ENCODE measurements at regions not wholly inside any gene's neighbourhood (a gene's known extent, or its start where the extent isn't known, plus 50 kb on each side); places are given as distances from the start of the nearest gene placed in this dataset.
"Not testable (repeated sequence)": the region's sequence is repeated elsewhere in the genome, so short reads cannot be mapped to it uniquely, and the experiment has no call there.

DNA sequence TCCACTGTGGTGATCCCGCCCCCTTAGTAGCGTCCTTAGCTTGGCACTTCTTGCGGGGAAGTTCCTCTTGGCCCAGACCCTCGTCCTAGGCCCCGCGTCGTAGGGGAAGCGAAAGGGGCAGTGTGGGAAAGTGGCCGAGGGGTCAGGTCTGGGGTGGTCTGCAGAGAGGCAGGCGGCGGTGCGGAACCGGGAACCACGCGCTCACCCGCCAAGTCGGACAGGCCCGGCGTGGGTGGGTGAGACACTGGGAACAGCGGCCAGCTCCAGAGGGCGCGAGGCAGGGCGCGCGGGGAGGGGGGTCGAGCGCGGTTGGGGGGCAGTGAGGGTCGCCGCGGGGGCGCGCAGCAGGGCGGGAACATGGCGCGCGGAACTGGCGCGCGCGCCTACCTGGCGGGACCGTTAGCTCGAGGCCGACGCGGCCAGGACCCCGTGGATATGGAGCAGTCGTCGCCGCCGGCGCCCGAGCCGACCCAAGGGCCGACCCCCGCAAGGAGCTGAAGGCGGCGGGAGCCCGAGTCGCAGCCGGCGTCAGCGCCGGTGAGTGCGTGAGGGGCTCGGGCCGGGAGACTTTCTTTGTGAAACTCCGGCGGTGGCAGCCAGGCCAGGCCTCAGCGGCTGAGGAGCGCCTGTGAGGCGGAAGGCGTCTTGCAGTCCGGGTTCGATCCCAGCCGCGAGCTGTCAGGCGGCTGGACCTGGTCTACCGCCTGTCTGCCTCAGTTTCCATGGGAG, 2896.7 kb upstream of the TEKT4 start:
- Histone ChIP-seq H3K4me3 (ENCODE audit: low read length) (no peak overlapping the region), H3K9ac (ENCODE audit: low read depth, low read length) (no peak overlapping the region), H3K9me3 (ENCODE audit: insufficient read depth, low read depth, low read length) (peaks cover 12% of the 10 kb centered on the region), H3K4me1 (ENCODE audit: insufficient read depth, low read length) (no peaks in the 10 kb centered on the region), H3K27ac (ENCODE audit: low read length) (no peak overlapping the region), H3K36me3 (ENCODE audit: insufficient read depth, low read depth, low read length) (no peaks in the 10 kb centered on the region), H3K27me3 (ENCODE audit: insufficient read depth, low read length) (no peaks in the 10 kb centered on the region; the same call in 1 of the 2 replicates)

DNA sequence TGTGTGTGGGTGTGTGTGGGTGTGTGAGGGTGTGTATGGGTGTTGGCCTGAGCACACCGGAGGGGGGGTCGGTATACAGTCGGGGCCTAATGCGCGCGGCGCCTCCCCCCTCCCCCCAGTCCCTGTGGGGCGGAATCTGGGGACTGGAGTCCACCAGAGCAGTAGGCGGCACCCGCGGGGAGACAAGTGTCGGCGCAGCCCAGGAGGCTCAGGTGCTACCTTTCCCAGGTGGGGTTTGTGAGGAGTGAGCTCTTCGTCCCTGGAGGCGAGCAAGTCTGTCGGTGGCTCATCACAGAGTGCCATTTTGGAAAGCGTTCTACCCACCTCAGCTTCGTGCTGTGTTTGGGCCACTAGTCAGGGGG, 2896.1 kb upstream of the TEKT4 start:
- Histone ChIP-seq H3K9me3 (ENCODE audit: insufficient read depth, low read depth, low read length) (peaks cover 12% of the 10 kb centered on the region), H3K4me3 (ENCODE audit: low read length) (no peak overlapping the region), H3K27me3 (ENCODE audit: insufficient read depth, low read length) (no peaks in the 10 kb centered on the region; the same call in 1 of the 2 replicates), H3K4me1 (ENCODE audit: insufficient read depth, low read length) (no peaks in the 10 kb centered on the region), H3K36me3 (ENCODE audit: insufficient read depth, low read depth, low read length) (no peaks in the 10 kb centered on the region), H3K9ac (ENCODE audit: low read depth, low read length) (no peak overlapping the region), H3K27ac (ENCODE audit: low read length) (no peak overlapping the region)

DNA sequence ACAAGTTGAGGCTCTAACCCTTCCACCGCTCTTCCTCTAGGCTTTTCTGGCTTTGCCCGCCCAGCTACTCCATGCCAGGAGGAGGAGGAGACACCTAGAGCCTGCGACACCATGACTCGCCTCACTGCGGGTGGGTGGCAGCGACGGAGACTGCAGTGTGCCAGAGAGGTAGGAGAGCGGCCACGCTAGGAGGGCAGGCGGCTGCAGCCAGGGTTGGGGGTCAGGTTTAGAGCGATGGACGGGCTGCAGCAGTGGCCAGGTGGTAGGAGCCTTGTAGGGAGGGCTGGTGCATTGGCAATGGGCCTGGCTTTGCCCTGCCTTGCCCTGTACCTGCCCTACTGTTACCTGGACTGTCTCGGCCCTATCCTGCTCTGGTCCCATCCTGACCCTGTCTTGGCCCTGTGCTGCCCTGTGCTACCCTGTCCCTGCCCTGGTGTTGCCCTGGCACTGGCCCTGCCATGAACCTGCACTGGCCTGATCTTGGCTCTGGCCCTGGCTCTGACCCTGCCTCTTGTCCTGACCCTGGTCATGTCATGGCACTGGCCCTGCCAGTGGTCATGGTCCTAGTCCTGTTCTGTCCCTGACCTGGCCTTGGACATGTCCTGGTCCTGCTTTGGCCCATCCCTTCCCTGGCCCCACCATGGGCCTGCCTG, 2890.1 kb upstream of the TEKT4 start:
- H3K27ac ChIP-seq (ENCODE audit: low read length); H3K36me3 ChIP-seq (ENCODE audit: insufficient read depth, low read depth, low read length); H3K9ac ChIP-seq (ENCODE audit: low read depth, low read length); H3K27me3 ChIP-seq (ENCODE audit: insufficient read depth, low read length); H3K4me3 ChIP-seq (ENCODE audit: low read length); H3K4me1 ChIP-seq (ENCODE audit: insufficient read depth, low read length): not testable (repeated sequence)
- peaks cover 44% of the 10 kb centered on the region for H3K9me3 ChIP-seq (ENCODE audit: insufficient read depth, low read depth, low read length)

DNA sequence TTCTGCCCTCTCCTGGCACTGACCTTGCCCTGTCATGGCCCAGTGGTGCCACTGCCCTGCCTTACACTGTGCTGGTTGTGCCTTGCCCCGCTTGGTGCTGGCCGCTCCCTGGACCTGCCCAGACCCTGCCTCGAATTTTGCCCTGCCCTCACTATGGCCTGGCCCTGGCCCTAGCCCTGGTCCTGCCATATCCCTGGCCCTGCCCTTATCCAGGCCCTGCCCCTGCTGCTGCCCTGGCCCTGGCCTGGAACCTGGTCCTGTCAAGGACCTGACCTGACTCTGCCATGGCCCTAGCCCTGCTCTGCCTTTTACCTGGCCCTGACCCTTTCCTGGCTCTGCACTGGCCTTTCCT, 2889.6 kb upstream of the TEKT4 start:
- not testable (repeated sequence) for H3K27ac ChIP-seq (ENCODE audit: low read length); H3K9ac ChIP-seq (ENCODE audit: low read depth, low read length); H3K36me3 ChIP-seq (ENCODE audit: insufficient read depth, low read depth, low read length); H3K4me1 ChIP-seq (ENCODE audit: insufficient read depth, low read length); H3K4me3 ChIP-seq (ENCODE audit: low read length); H3K27me3 ChIP-seq (ENCODE audit: insufficient read depth, low read length)
- peaks cover 48% of the 10 kb centered on the region for H3K9me3 ChIP-seq (ENCODE audit: insufficient read depth, low read depth, low read length)

DNA sequence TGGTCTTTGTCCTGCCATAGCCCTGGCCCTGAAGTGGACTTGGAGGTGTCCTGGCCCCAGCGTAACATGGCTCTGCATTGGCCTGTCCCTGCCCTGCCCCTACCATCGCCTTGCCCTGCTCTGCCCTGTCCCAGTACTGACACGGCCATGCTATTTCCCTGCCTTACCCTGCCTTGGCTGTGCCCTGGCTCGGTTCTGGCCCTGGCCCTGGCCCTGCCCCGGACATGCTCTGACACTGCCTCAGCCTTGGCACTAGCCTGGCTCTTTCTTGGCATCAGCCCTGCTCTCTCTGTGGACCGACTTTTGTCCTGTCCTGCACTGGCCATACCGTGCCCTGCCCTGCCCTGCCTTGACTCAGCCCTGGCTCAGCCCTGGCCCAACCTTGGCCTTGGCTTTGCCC, 2889.0 kb upstream of the TEKT4 start:
- H3K9me3 ChIP-seq (ENCODE audit: insufficient read depth, low read depth, low read length), result peaks cover 52% of the 10 kb centered on the region
- H3K27ac ChIP-seq (ENCODE audit: low read length); H3K4me3 ChIP-seq (ENCODE audit: low read length); H3K27me3 ChIP-seq (ENCODE audit: insufficient read depth, low read length); H3K36me3 ChIP-seq (ENCODE audit: insufficient read depth, low read depth, low read length); H3K4me1 ChIP-seq (ENCODE audit: insufficient read depth, low read length); H3K9ac ChIP-seq (ENCODE audit: low read depth, low read length): not testable (repeated sequence)

DNA sequence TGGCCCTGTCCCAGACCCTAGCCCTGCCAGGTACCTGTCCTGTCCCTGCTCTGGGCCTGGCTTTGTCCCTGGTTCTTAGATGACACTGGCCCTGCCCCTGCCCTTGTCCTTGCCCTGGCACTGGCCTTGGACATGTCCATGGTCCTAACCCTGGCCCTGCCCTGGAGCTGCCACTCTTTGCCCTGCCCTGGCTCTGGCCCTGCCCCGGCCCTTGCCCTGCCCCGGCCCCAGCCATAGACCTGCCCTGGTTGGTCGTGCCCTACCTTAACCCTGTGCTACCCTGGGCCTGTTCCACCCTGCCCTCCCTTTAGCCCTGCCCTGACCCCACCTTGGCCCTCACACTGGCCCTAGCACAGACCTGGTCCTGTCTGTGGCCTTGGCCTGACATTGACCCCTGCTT, 2888.0 kb upstream of the TEKT4 start:
- peaks cover 52% of the 10 kb centered on the region for H3K9me3 ChIP-seq (ENCODE audit: insufficient read depth, low read depth, low read length)
- not testable (repeated sequence) for H3K36me3 ChIP-seq (ENCODE audit: insufficient read depth, low read depth, low read length); H3K4me1 ChIP-seq (ENCODE audit: insufficient read depth, low read length); H3K27ac ChIP-seq (ENCODE audit: low read length); H3K4me3 ChIP-seq (ENCODE audit: low read length); H3K9ac ChIP-seq (ENCODE audit: low read depth, low read length); H3K27me3 ChIP-seq (ENCODE audit: insufficient read depth, low read length)

DNA sequence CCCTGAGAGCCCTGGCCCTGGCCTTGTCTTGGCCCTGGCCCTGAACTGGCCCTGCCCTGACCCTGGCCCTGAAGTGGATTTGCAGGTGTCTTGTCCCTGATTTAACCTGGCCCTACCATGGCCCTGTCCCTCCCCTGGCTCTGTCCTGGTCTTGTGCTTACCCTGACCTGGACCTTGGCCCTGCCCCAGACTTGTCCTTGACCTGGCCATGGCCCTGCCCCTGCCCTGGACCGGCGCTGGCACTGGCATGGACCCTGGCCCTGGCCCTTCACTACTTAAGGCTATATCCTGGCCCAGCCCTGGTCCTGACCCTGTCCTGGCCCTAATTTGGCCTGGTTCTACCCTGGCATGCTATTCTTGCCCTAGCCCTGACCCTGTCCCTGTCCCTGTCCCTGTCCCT, 2887.5 kb upstream of the TEKT4 start:
- H3K27me3 ChIP-seq (ENCODE audit: insufficient read depth, low read length); H3K4me1 ChIP-seq (ENCODE audit: insufficient read depth, low read length): not testable (repeated sequence)

DNA sequence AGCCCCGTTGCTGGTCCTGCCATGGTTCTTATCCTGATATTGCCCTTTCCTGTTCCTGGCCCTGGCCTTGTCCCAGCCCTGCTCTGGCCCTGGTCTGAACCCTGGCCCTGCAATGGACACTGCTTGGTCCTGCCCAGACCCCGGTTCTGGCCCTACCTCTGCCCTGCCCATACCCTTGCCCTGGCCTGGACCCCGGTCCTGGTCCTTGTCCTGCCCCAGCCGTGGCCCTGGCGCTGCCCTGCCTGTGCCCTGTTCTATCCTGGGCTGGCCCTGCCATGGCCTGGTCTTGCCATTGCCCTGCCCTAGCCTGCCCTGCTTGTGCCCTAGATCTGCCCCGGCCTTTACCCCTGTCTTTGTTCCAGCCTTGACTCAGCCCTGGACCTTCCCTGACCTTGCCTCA, 2887.1 kb upstream of the TEKT4 start:
- not testable (repeated sequence) for H3K9ac ChIP-seq (ENCODE audit: low read depth, low read length); H3K27me3 ChIP-seq (ENCODE audit: insufficient read depth, low read length); H3K27ac ChIP-seq (ENCODE audit: low read length); H3K4me3 ChIP-seq (ENCODE audit: low read length); H3K4me1 ChIP-seq (ENCODE audit: insufficient read depth, low read length); H3K36me3 ChIP-seq (ENCODE audit: insufficient read depth, low read depth, low read length)
- peaks cover 49% of the 10 kb centered on the region for H3K9me3 ChIP-seq (ENCODE audit: insufficient read depth, low read depth, low read length)

More for the DNA sequence above, 2887.5 kb upstream of the TEKT4 start:
- H3K36me3 ChIP-seq (ENCODE audit: insufficient read depth, low read depth, low read length); H3K4me3 ChIP-seq (ENCODE audit: low read length); H3K9ac ChIP-seq (ENCODE audit: low read depth, low read length); H3K27ac ChIP-seq (ENCODE audit: low read length): not testable (repeated sequence)
- H3K9me3 ChIP-seq (ENCODE audit: insufficient read depth, low read depth, low read length), result peaks cover 50% of the 10 kb centered on the region

DNA sequence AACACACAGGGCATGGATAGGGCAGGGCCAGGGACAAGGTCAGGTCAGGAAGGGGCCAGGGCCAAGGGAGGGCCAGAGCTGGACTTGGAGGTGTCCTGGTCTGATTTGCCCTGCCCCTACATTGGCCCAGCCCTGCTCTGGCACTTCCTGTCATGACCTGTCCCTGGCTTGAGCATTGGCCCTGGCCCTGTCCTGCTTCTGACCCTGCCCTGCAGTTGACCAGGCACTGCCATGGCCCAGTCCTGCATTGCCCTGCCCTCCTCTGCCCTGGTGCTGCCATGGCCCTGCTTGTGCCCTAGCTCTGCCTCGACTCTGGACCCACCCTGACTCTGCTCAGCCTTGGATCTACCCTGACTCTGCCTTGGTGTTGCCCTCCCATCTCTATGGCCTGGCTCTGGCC, 2885.7 kb upstream of the TEKT4 start:
- not testable (repeated sequence) for H3K4me1 ChIP-seq (ENCODE audit: insufficient read depth, low read length); H3K27ac ChIP-seq (ENCODE audit: low read length); H3K4me3 ChIP-seq (ENCODE audit: low read length); H3K36me3 ChIP-seq (ENCODE audit: insufficient read depth, low read depth, low read length); H3K27me3 ChIP-seq (ENCODE audit: insufficient read depth, low read length); H3K9ac ChIP-seq (ENCODE audit: low read depth, low read length)
- peaks cover 55% of the 10 kb centered on the region for H3K9me3 ChIP-seq (ENCODE audit: insufficient read depth, low read depth, low read length)

DNA sequence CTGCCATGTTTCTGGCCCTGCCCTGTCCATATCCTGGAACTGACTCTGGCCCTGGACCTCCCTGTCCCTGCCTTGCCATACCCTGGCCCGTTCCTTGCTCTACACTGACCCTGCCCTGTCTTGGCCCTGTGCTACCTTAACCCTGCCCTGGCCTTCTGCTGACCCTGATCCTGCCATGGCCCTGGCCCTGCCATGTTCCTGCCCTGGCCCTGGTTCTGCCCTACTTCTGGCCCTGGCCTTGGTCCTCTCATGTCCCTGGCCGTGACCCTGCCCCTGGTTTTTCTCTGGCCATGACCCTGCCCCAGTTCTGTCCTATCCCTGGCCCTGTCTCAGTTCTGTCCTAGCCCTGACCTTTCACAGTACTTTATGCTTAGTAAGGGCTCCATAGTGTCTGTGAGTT, 2884.3 kb upstream of the TEKT4 start:
- H3K4me1 ChIP-seq (ENCODE audit: insufficient read depth, low read length), result not testable (repeated sequence)

DNA sequence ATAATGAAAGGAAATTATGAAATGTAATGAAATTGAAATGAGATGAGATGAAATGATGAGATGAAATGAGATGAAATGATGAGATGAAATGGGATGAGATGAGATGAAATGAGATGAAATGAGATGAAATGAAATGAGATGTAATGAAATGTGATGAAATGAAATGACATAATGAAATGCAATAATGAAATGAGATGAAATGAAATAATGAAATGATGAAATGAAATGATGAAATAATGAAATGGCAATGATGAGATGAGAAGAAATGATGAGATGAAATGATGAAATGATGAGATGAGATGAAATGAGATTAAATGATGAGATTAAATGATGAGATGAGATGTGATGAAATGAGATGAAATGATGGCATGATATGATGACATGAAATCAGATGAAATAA, 2882.5 kb upstream of the TEKT4 start:
- H3K9ac ChIP-seq (ENCODE audit: low read depth, low read length); H3K36me3 ChIP-seq (ENCODE audit: insufficient read depth, low read depth, low read length); H3K27me3 ChIP-seq (ENCODE audit: insufficient read depth, low read length); H3K27ac ChIP-seq (ENCODE audit: low read length); H3K4me3 ChIP-seq (ENCODE audit: low read length); H3K4me1 ChIP-seq (ENCODE audit: insufficient read depth, low read length): not testable (repeated sequence)
- peaks cover 41% of the 10 kb centered on the region for H3K9me3 ChIP-seq (ENCODE audit: insufficient read depth, low read depth, low read length)

More for the DNA sequence above, 2884.3 kb upstream of the TEKT4 start:
- H3K36me3 ChIP-seq (ENCODE audit: insufficient read depth, low read depth, low read length); H3K27ac ChIP-seq (ENCODE audit: low read length); H3K27me3 ChIP-seq (ENCODE audit: insufficient read depth, low read length); H3K4me3 ChIP-seq (ENCODE audit: low read length); H3K9ac ChIP-seq (ENCODE audit: low read depth, low read length): not testable (repeated sequence)
- peaks cover 50% of the 10 kb centered on the region for H3K9me3 ChIP-seq (ENCODE audit: insufficient read depth, low read depth, low read length)

DNA sequence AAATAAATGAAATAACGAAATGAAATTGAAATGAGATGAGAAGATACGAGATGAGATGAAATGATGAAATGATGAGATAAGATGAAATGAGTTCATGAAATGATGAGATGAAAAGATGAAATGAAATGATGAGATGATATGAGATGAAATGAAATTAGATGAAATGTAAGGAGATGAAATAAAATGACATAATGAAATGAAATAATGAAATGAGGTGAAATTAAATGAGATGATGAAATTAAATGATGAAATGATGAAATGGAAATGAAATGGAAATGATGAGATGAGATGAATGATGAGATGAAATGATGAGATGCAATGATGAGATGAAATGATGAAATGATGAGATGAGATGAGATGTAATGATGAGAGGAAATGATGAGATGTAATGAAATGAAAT, 2881.4 kb upstream of the TEKT4 start:
- not testable (repeated sequence) for H3K27ac ChIP-seq (ENCODE audit: low read length); H3K4me3 ChIP-seq (ENCODE audit: low read length); H3K9ac ChIP-seq (ENCODE audit: low read depth, low read length); H3K36me3 ChIP-seq (ENCODE audit: insufficient read depth, low read depth, low read length); H3K4me1 ChIP-seq (ENCODE audit: insufficient read depth, low read length); H3K27me3 ChIP-seq (ENCODE audit: insufficient read depth, low read length)
- peaks cover 32% of the 10 kb centered on the region for H3K9me3 ChIP-seq (ENCODE audit: insufficient read depth, low read depth, low read length)

Measured in iPS-20b (cell line).